Neural cell (in vitro differentiated cells): ENCODE measurements at regions not wholly inside any gene's neighbourhood (a gene's known extent, or its start where the extent isn't known, plus 50 kb on each side); places are given as distances from the start of the nearest gene placed in this dataset.

ENCODE experiments used
- H2AFZ ChIP-seq: fragments of 200-600, 300-800 bp; sonication (generic), shearing (Covaris generic); 2 replicates; pipeline ENCODE4 v1.6.0; 2014; ENCODE audit warnings: low read depth, mild to moderate bottlenecking, antibody characterized with exemption, low read length, moderate library complexity
- H3F3A ChIP-seq: fragments of 200-600 bp; shearing (Covaris generic); 2 replicates; pipeline ENCODE4 v1.6.1; 2016; ENCODE audit warnings: mild to moderate bottlenecking, moderate library complexity, mixed read lengths, antibody characterized with exemption, low read length; ENCODE audit not compliant: insufficient read depth, poor library complexity, severe bottlenecking
- H3K27ac ChIP-seq: fragments of 200-600, 300-800 bp; sonication (generic), shearing (Covaris generic); 2 replicates; pipeline ENCODE4 v1.5.1; 2014; ENCODE audit warnings: mild to moderate bottlenecking, low read length, moderate library complexity
- H3K27me3 ChIP-seq: fragments of 300-800, 200-600 bp; sonication (generic), shearing (Covaris generic); 2 replicates; pipeline ENCODE4 v1.6.0; 2014; ENCODE audit warnings: mild to moderate bottlenecking, low read depth, low read length, moderate library complexity; ENCODE audit not compliant: insufficient read depth
- H3K36me3 ChIP-seq: fragments of 300-800, 200-600 bp; sonication (generic), shearing (Covaris generic); 2 replicates; pipeline ENCODE4 v1.5.1; 2014; ENCODE audit warnings: mild to moderate bottlenecking, antibody characterized with exemption, low read length, moderate library complexity; ENCODE audit not compliant: insufficient read depth
- H3K4me2 ChIP-seq: fragments of 300-800, 200-600 bp; sonication (generic), shearing (Covaris generic); 2 replicates; pipeline ENCODE4 v1.6.0; 2014; ENCODE audit warnings: mild to moderate bottlenecking, low read length
- H3K4me3 ChIP-seq: fragments of 300-800, 200-600 bp; sonication (generic), shearing (Covaris generic); 2 replicates; pipeline ENCODE4 v1.5.1; 2014; ENCODE audit warnings: mild to moderate bottlenecking, low read length, moderate library complexity
- H3K79me2 ChIP-seq: fragments of 200-600 bp; shearing (Covaris generic); replicated peaks from 2 replicates; pipeline ENCODE4 v1.6.0; 2014; ENCODE audit warnings: mild to moderate bottlenecking, low read length, moderate library complexity; ENCODE audit not compliant: insufficient read depth
- H3K9ac ChIP-seq: fragments of 300-800, 200-600 bp; sonication (generic), shearing (Covaris generic); 2 replicates; pipeline ENCODE4 v1.6.1; 2016; ENCODE audit warnings: mild to moderate bottlenecking, low read length, mixed read lengths
- H3K9me2 ChIP-seq: fragments of 200-600 bp; shearing (Covaris generic); 2 replicates; pipeline ENCODE4 v1.6.1; 2016; ENCODE audit warnings: mild to moderate bottlenecking, low read length, mixed read lengths; ENCODE audit not compliant: insufficient read depth
- H3K9me3 ChIP-seq: fragments of 200-600, 300-800 bp; sonication (generic), shearing (Covaris generic); 2 replicates; pipeline ENCODE4 v1.6.1; 2016; ENCODE audit warnings: mild to moderate bottlenecking, mixed run types, low read length, moderate library complexity, mixed read lengths
- H4K20me1 ChIP-seq: fragments of 200-600 bp; shearing (Covaris generic); 2 replicates; pipeline ENCODE4 v1.6.1; 2016; ENCODE audit warnings: mild to moderate bottlenecking, mixed run types; ENCODE audit not compliant: insufficient read depth
- CTCF ChIP-seq: fragments of 450-650 bp; IDR thresholded peaks from 2 replicates; pipeline ENCODE4 v1.5.1; 2014; ENCODE audit warnings: antibody characterized with exemption, mild to moderate bottlenecking, moderate library complexity; ENCODE audit not compliant: poor library complexity, severe bottlenecking
- EP300 ChIP-seq: fragments of 450-650 bp; conservative IDR thresholded peaks from 2 replicates; pipeline ENCODE4 v1.6.1; 2014; ENCODE audit warnings: antibody characterized with exemption, mild to moderate bottlenecking, moderate library complexity; ENCODE audit not compliant: poor library complexity, severe bottlenecking
- EZH2 ChIP-seq: fragments of 200-600, 300-800 bp; shearing (Covaris generic), sonication (generic); IDR thresholded peaks from 2 replicates; pipeline ENCODE4 v1.6.1; 2014; ENCODE audit warnings: antibody characterized with exemption, low read length, borderline replicate concordance, mild to moderate bottlenecking; ENCODE audit not compliant: insufficient read depth, poor library complexity, severe bottlenecking
- MXI1 ChIP-seq: fragments of 450-650 bp; conservative IDR thresholded peaks from 2 replicates; pipeline ENCODE4 v1.6.1; 2014; ENCODE audit warnings: antibody characterized with exemption, mild to moderate bottlenecking; ENCODE audit not compliant: poor library complexity, severe bottlenecking
- POLR2AphosphoS5 ChIP-seq: IDR thresholded peaks from 2 replicates; pipeline ENCODE4 v1.6.1; 2012
- RAD21 ChIP-seq: fragments of 450-650 bp; conservative IDR thresholded peaks from 2 replicates; pipeline ENCODE4 v1.6.1; 2014; ENCODE audit warnings: antibody characterized with exemption, mild to moderate bottlenecking, moderate library complexity
- SMC3 ChIP-seq: fragments of 450-650 bp; conservative IDR thresholded peaks from 2 replicates; pipeline ENCODE4 v1.6.1; 2014; ENCODE audit warnings: antibody characterized with exemption, mild to moderate bottlenecking, moderate library complexity; ENCODE audit not compliant: poor library complexity
- TAF1 ChIP-seq: IDR thresholded peaks from 2 replicates; pipeline ENCODE4 v1.6.1; 2012; ENCODE audit warnings: low read depth
- TF ChIP-seq, protein P1 (sequence below): IDR thresholded peaks from 2 replicates; pipeline ENCODE4 v1.6.1; 2012; ENCODE audit warnings: borderline replicate concordance

- no peaks in the 10 kb centered on the region for H3K27me3 ChIP-seq
- no peak for TF ChIP-seq RAD21
- TF ChIP-seq, protein P1, sequence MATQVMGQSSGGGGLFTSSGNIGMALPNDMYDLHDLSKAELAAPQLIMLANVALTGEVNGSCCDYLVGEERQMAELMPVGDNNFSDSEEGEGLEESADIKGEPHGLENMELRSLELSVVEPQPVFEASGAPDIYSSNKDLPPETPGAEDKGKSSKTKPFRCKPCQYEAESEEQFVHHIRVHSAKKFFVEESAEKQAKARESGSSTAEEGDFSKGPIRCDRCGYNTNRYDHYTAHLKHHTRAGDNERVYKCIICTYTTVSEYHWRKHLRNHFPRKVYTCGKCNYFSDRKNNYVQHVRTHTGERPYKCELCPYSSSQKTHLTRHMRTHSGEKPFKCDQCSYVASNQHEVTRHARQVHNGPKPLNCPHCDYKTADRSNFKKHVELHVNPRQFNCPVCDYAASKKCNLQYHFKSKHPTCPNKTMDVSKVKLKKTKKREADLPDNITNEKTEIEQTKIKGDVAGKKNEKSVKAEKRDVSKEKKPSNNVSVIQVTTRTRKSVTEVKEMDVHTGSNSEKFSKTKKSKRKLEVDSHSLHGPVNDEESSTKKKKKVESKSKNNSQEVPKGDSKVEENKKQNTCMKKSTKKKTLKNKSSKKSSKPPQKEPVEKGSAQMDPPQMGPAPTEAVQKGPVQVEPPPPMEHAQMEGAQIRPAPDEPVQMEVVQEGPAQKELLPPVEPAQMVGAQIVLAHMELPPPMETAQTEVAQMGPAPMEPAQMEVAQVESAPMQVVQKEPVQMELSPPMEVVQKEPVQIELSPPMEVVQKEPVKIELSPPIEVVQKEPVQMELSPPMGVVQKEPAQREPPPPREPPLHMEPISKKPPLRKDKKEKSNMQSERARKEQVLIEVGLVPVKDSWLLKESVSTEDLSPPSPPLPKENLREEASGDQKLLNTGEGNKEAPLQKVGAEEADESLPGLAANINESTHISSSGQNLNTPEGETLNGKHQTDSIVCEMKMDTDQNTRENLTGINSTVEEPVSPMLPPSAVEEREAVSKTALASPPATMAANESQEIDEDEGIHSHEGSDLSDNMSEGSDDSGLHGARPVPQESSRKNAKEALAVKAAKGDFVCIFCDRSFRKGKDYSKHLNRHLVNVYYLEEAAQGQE, result no peak
- TF ChIP-seq TAF1, result no peak
- no peak for TF ChIP-seq SMC3
- TF ChIP-seq CTCF, result no peak
- TF ChIP-seq EZH2, result no peak
- no peak for TF ChIP-seq POLR2AphosphoS5
- TF ChIP-seq EP300, result no peak
- no peak for TF ChIP-seq MXI1
- H2AFZ ChIP-seq, result no peak overlapping the region
- no peaks in the 10 kb centered on the region for H3K79me2 ChIP-seq
- H3F3A ChIP-seq, result no peaks in the 10 kb centered on the region
- no peaks in the 10 kb centered on the region for H3K36me3 ChIP-seq
- H3K27ac ChIP-seq, result no peak overlapping the region
- no peak overlapping the region for H3K4me2 ChIP-seq
- H3K9me2 ChIP-seq, result no peaks in the 10 kb centered on the region
- no peak overlapping the region for H3K9ac ChIP-seq
- no peaks in the 10 kb centered on the region for H4K20me1 ChIP-seq
- H3K4me3 ChIP-seq, result no peak overlapping the region
- no peaks in the 10 kb centered on the region for H3K9me3 ChIP-seq
Observed at GRCh38 chr4:62327612-62328297, 1127.6 kb downstream of the ADGRL3 start.

GRCh38 chr4:62324215-62324614, 1124.1 kb downstream of the ADGRL3 start:
- Histone ChIP-seq H3K27ac (no peak overlapping the region), H2AFZ (no peak overlapping the region), H3K9ac (no peak overlapping the region), H3K36me3 (no peaks in the 10 kb centered on the region), H3F3A (no peaks in the 10 kb centered on the region), H3K9me3 (no peaks in the 10 kb centered on the region), H3K27me3 (no peaks in the 10 kb centered on the region), H3K79me2 (no peaks in the 10 kb centered on the region), H4K20me1 (no peaks in the 10 kb centered on the region), H3K4me2 (no peak overlapping the region), H3K4me3 (no peak overlapping the region), H3K9me2 (no peaks in the 10 kb centered on the region)
- TF ChIP-seq, protein P1, result no peak
- TF ChIP-seq MXI1 (no peak), CTCF (no peak), SMC3 (no peak), EP300 (no peak), TAF1 (no peak), RAD21 (no peak), POLR2AphosphoS5 (no peak), EZH2 (no peak)
